GM19351 (cell line): ENCODE measurements at regions not wholly inside any gene's neighbourhood (a gene's known extent, or its start where the extent isn't known, plus 50 kb on each side); places are given as distances from the start of the nearest gene placed in this dataset.

Experiments
- ATAC-seq: cut with Tn5 transposase; IDR thresholded peaks from one replicate; pipeline ENCODE4 v1.9.1; 2021; ENCODE audit warnings: mild to moderate bottlenecking, moderate library complexity; ENCODE audit not compliant: unreplicated experiment

DNA sequence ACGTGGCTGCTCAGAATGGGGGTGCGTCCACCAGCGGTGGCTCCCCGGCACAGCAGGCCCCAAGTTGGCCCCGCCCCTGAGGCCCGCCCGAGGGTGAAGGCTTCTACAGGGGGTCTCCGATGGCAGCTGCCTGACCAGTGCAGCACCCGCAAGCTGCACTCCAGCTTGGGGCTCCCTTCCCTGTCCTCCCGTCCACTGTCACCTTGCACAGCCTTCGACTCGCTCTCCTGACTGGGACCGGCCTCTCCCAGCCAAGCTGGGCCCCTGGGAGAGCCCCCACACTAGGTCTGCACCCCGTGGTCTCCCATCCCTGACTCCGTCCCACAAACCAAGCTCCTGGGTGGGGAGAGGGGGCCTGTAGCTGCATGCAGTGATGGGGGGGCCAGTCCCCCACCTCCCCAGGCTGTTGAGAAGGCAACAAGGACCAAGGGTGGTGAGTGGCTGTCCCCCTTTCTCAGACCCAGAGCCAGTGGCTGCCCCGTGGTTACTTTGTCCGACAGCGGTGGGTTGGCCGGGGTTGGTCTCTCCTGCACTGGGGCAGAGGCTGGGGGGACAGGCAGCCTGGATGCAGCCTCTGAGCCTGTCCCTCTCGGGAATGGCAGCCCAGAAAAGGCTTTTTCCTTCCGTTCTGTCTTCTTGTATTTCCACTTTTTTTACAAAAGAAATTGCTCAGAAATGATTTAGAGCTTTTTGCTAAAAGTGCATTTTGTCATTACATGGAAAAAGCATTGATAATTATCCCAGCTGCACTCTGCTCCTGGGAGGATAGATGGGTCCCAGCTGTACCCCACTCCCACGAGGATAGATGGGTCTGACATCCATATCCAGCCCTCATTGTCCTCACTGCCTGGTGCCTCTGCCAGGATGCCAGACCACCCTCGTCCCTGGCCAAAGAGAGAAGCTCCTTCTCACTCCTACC is 217.0 kb downstream of the KIF26A start:
- ATAC-seq: no peak

DNA sequence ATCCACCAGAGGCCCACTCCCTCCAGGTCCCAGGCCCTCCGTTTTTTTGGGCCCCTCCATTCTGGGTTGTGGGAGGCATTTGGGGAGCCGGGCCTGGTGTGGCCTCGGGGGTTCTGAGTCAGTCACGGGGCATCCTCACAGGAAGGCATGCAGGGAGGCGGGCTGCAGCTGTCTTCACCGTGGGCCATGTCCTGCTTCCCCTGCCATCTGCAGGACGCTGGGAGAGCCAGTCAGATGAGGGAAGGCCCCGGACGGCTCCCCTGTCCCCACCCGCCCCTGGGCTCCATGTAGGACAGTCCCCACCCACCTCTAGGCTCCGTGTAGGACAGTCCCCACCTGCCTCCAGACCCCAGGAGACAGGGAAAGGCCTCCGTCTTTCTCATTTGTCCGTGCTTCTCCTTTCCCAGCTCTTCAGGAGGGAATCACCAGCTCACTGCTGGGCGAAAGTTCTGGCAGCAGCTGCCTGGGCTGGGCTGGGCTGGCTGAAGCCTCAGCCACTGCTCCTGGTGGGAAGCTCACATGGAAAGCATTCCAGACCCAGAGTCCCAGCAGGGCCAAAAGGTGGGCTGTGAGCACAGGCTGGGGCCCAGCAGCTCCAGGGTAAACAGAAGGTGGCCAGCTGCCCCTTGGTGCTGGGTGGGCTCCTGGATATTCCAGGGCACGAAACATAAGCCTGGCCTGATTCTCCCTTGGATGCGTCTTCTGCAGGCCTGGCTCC is 217.8 kb downstream of the KIF26A start:
- no peak for ATAC-seq

DNA sequence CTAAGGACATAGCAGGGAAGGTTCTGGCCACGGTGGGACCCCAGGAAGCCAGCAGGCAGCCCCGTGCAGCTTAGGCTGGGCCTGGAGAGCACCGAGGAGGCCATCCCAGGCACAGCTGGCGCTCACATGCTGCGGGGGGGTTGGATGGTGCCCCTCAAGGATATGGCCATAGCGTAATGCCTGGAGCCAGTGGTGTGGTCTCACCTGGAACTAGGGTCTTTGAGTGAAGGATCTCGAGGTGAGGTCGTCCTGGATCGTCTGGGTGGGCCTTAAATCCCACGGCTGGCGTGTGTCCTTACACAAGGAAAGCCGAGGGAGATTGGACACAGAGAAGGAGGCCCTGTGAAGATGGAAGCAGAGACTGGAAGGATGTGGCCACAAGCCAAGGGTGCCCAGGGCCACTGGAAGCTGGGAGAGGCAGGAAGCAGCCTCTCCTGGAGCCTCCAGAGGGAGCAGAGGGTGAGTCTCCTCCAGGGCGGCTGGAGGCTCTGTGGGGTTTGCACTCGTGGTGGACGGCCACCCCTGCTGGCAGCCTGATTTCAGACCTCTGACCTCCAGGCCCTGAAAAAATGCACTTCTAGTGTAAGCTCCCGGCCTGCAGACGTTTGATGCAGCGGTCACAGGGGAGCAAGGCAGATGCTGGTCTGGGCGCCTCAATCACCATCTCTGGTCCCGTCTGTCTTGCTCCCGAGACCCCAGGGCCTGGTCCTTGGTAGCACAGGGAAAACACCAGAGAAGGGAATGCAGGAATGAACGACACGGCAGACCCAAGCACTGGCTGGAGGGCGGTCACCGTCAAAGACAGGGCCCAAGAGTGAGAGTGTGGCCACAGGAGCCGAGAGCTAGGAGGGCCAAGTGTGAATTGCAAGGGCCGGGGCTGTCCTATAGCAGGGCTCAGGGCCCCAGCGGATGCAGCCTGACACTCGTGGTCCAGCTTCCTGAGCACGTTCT is 218.6 kb downstream of the KIF26A start:
- no peak for ATAC-seq

DNA sequence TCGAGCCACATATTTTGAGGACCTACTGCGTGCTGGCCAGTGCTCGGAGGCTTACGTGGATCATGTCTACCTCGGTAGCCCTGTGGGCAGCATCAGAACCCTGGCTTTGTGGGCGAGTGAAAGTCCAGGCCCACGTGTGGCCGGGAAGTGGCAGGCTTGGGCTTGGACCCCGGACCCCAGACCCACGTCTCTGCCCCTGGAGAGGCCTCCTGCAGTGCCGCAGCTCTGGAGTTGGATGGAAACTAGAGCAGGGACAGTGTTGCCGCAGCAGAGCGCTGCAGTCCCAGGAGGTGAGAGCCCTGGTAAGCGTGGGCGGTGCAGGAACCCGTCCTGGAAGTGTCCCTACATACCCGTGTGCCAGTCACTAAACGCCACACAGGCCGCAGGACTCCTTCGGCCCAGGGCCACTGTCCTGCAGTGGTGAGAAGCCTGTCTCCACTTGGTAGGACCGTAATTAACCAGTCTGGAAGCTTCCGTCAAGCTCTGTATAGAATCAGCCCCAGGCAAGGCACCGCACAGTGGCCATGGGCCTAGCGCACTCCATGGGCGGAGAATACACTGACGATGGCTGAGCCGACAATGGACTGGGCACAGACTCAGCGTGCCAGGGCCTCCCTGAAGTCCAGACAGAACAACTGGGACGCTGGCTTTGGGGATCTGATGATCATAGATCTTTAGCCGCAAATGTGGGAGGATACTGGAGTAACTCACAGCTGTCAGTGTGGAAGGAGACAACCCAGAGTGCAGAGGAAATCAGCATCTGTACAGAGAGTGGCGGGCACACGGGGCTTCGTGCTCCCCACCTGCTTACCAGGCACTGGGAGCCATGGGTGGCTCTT is 219.5 kb downstream of the KIF26A start:
- ATAC-seq: no peak

DNA sequence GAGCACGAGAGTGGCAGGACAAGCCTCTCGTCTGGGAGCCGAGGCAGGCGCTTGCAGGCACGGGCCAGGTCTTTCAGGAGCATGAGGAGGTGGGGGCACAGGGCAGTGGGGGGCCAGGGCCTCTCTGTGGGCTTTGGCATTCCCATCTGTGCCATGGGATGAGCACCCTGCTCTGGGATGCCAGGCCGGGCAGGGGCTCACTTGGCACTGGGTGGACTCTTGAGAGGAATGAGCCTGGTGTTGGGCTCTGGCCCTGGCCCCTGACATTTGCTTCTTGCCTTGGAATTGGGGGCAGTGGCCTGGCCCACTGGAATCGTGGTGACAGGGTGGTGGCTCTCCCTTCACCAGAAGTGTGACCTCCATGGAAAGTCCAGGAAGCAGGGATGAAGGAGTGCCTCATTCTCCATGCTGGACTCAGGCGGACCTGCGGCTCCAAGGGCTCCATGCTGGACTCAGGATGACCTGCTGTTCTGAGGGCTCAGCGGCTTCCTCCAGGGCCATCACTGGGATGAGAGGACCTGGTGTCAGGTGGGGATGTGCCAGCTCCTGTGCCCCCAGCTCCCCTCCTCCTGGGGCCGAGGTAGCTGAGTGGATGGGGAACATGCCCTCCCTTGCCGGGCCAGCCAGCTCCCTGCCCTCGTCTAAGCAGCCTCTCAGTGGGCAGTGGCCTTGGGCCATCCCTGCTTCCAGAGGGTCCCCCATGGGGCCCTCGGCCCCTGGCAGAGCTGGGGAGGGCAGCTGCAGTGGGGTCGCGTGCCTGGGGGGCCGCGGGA is 220.3 kb downstream of the KIF26A start:
- ATAC-seq: no peak

DNA sequence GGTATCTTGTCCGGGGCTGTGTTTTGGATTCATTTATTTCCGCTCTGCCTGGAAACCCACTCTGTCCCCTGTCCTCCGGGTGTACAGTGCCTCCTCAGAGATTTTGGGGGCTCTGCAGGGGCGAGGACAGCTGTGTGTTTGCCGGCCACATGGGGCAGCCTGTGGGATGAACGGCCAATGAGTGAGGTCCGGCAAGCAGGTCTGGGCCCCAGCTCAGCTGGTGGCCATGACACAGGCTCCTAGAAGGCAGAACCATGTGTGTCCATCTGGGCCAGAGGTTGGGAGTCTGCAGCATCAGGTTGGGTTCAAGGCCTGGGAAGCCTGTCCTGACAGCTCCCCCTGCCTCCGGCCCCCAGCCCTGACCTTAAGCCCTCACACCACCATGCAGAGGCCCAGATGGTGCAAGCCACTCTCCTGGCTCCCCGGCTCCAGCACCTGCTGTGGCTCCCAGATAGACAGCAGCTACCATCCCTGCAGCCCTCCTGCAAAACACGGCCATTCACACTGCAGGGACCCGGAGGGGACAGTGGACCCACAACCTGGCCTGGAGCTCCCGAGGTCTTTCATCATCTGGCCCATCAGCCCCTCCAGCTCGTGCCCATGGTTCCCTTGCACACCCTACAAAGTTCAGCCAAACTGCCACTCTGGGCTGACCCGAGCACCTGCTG is 220.1 kb upstream of the C14orf180 start:
- ATAC-seq: no peak

DNA sequence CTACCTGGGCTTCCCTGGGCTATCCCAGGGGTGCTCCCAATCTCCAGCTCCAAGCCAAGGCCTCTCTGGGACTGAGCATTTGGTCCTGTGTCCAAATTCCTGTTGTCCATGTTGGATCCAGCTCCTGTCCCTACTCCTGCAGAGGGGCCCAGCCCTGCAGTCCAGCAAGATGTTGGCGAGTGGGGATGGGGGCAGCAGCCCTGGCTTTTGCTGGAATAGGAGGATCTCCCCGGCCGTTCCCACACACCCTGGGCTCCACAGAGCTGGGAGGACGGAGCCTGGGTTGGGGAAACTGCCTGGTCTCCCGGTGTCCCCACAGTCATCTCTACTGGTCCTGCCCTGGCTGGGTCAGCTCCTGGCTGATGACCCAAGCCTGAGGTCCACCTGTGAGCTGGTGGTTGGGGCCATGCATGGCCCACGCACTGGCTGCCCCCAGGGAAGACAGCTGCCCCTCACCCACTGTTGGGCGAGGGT is 219.6 kb upstream of the C14orf180 start:
- ATAC-seq: no peak

DNA sequence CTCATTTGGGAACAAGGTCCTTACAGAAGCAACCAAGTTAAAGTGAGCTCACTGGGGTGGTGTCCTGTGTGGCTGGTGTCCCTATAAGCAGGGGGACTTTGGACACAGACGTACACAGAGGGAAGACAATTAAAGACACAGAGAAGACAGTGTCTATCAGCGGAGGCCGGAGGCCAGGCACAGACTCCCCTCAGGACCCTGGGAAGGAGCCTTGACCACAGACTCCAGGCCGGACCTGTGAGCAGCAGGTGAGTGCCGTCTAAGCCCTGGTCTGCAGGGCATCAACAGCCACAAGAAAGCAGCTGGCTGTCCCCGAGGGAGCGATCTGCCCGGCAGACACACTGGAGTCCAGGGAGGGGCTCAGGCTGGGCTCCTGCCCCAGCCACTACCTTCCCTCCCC is 219.1 kb upstream of the C14orf180 start:
- ATAC-seq: no peak

DNA sequence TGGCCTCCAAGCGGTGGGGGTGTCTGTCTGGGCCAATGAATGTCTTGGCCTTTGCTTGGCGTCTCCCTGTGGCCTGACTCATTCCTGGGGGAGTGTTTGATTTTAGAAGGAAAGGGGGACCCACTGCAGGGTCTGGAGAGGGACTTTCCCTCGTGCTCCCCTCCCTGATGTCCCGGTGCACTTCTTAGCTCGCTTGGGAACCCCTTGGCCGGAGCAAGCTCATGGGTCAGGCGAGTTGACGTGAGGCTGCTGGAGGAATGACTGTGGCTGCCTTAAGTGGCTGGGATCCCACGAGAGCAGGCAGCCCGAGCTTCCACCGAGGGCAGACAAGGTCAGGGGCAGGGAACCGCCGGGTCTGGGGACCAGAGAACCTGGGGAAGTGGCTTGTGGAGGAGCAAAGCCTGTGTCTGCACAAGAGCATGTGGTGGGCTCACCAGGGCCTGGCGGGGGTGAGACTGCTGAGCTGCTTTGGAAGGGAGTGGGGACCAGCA is 218.4 kb upstream of the C14orf180 start:
- no peak for ATAC-seq

DNA sequence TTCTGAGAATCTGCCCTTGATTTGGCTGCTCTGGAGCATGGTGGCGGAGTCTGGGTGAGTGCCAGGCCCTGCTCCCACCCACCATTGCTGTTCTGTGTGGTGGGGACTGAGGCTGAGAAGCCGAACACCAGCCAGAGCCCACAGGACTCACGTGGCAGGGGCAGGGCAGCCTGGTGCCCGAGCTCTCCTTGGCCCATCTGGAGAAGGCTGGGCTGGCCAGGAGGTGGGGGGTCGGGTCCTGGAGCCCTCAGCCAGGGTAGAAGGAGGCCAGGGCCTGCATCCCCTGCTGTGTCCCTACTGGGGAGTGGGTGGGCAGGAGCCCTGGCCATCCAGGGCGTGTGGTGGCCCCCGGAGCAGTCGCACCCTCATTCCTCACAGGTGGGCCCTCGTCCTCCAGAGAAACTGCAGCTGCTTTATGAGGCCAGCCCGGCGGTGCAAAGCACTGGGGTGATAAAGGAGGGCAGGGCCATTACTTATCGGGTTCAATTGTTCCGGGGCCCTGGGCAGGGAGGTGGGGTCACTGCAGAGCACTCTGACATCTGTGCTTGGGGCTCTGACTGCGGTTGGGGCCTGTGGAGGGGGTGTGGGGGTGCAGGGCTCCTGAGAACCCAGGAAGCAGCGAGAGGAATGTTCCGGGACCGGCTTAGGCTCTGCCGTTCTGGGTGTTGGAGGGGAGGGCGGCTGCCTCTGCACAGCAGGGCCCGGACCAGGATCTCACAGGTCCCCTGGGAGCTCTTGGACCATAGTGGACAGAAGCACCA is 217.5 kb upstream of the C14orf180 start:
- no peak for ATAC-seq

DNA sequence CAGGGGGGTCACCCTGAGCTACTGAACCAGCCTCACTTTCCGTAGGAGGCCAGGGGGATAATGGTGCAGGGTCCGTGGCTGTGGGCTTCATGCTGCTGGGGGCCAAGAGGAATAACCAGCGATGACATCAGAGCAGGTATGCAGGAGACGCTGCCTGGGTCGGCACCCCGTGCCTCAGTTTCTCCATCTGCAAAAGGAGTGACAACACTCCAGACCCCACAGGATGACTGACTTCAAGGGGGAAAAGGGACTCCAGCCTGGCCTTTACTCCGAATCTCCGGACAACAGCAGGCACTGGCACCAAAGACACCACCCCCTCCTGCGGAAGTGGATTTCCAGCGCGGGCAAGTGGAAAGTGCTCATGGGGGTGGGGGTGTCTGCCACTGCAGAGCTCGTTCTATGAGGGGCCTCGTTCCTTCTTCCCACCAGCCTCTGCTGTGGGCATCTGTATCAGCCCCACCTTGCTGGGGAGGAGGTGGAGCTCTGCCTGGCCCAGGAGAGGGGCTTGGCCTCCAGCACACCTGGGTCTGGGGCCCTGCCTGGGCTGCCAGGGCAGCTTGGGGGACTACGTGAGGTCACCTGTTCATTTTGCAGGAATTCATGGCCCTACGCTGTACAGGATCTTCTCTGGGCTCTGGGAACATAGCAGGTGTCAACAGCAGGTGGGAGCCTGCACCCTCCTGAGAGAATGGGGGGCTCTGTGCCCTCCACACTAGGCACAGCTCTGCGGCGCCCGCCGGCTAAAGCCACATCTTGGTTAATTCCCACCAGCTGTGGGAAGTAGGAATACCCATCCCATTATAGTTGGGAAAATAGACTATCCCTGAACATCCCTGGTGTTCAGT is 216.6 kb upstream of the C14orf180 start:
- no peak for ATAC-seq

DNA sequence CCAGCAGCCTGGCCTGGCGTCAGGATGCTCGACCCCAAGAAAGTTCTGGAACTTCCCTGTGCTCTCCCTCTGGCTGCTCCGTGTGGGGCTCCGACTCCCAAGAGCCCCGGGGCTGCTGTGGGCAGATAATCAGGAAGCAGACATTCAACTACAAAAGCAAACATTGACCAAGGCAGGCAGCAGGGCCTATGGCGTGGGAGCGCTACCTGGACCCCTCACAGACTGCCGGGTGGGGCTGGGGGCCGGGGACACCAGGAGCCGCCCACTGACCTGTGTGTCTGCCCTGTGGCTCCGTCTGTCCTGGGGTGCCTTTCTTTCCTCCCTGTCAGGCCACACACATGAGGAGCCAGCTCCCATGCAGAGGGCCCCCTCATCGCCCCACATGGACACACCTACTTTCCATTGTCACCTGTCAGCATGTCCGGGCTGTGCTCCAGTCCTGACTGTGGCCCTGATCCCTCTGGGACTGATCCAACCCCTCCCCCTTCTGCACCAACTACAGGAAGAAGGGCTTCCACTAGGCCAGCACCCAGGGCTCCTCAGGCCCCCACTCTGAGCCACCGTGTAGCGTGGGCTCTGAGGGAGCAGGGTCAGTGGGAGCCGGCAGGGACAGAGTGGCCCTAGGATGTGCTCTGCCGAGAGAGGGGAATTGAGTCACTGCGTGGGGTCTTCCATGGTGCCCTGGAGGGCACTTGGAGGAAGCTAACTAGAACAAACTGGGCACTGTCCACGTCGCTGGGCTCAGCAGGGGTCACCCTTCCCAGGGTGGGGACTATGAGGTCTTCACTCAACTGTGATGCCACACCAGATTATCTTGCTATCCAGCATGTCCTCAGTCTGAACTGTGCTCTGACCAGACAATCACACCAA is 215.4 kb upstream of the C14orf180 start:
- ATAC-seq: no peak

DNA sequence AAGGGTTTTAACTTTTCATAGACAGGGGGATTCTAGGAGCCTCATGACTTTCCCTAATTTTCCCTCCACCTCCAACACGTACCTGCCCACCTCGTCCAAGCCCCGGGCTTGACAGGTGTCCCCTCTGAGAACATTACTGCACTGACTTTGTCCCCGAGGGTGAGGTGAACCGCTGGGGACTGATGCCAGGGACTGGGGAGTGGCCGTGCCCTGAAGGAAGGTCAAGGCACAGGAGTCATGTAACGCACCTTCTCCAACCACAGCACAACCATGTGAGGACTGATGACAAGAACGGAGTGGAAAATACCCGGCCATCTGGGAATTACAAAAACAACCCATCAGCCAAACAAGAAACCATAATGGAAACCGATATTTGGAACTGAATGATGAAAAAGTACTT is 214.7 kb upstream of the C14orf180 start:
- ATAC-seq: no peak

DNA sequence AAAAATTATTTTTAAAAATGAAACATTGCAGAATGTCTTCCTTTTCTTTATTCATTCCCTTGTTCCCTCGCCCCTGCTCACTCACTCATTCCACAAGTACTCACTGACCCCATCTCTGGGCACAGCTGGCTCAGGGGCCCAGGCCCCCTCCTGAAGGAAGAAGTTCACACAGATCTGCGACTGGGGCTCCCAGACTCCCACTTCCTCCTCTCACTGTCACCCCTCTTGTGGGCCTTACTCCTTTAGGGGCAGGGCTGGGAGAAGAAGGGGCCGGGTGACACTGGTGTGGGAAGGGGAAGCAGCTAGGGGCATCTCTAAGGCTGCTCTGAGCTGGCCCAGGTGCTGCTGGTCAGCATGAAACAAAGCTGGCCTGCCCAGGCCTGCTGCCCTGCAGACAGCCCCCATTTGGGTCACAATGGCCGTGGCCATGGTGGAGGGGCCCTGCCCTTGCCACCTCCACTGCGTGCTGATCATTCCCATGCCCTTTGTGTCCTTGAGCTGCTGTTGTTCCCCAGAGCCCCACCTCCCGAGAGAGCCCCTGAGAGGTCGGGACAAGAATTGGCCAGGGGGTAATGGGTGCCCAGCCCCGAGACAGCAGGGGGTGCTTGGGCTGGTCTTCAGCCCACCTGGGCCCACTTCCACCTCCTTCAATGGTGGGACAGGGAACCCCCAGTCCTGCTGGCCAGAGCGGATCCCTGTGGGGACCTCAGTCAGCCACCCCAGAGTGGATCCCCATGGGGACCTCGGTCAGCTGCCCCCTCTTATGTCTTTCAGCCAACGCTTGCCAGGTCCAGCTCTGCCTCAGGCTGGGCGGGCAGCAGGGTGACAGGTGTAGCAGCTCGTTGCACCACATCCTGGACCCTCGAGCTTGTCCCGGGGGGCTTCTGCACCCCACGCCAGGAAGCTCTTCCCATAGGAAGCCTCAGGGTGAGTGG is 212.4 kb upstream of the C14orf180 start:
- no peak for ATAC-seq
